Tibial artery (tissue), 4 donors: ENCODE measurements at regions not wholly inside any gene's neighbourhood (a gene's known extent, or its start where the extent isn't known, plus 50 kb on each side); places are given as distances from the start of the nearest gene placed in this dataset.

ENCODE experiments used
- DNase-seq, 2 donors: peaks; one replicate each; pipeline ENCODE4 v3.0.0-alpha.2; 2019
- H3K27ac ChIP-seq, 2 donors: fragments of 200-600 bp; sonication (generic) in 1 of 2; 1 replicate in 1 of 2; 2 replicates in 1 of 2; pipeline ENCODE4 v1.5.1; 2018 to 2019; ENCODE audit warnings: mild to moderate bottlenecking in 1 of 2
- H3K27me3 ChIP-seq, 2 donors: fragments of 200-600 bp; sonication (generic) in 1 of 2; one replicate each; pipeline versions ENCODE4 v1.5.1 to v1.6.0; 2016 to 2019
- H3K36me3 ChIP-seq, 3 donors: fragments of 200-600 bp; sonication (generic) in 2 of 3; one replicate each; pipeline ENCODE4 v1.5.1; 2016 to 2019; ENCODE audit warnings: mild to moderate bottlenecking in 2 of 3
- H3K4me1 ChIP-seq, 4 donors: fragments of 200-600 bp; sonication (generic) in 2 of 4; 1 replicate in 3 of 4; 2 replicates in 1 of 4; pipeline ENCODE4 v1.5.1; 2016 to 2019
- H3K4me3 ChIP-seq, 2 donors: fragments of 200-600 bp; sonication (generic) in 1 of 2; 1 replicate in 1 of 2; 2 replicates in 1 of 2; pipeline ENCODE4 v1.5.1; 2018 to 2019; ENCODE audit warnings: mild to moderate bottlenecking in 2 of 2
- H3K9me3 ChIP-seq, 3 donors: fragments of 200-600 bp; sonication (generic) in 1 of 3; one replicate each; pipeline ENCODE4 v1.5.1; 2016 to 2019
- CTCF ChIP-seq, 2 experiments: fragments of 200-600 bp in 1 of 2; fragments of 450-650 bp in 1 of 2; IDR thresholded peaks; one replicate each; pipeline ENCODE4 v1.5.1; 2017 to 2019; ENCODE audit warnings: antibody characterized with exemption in 2 of 2, mild to moderate bottlenecking in 1 of 2, moderate library complexity in 1 of 2
- intact Hi-C: fragments of 100-400 bp; cut with DNase I; formaldehyde crosslinking; loops from one replicate; pipeline ENCODE4 v1.15.0; 2023; ENCODE audit warnings: low total_unique reads

GRCh38 chr11:76607431-76607830 is 63.1 kb downstream of the LRRC32 start:
- no peak for DNase-seq
- no peaks in the 10 kb centered on the region for H3K27me3 ChIP-seq
- peaks cover 4 to 62% (median 44%) of the 10 kb centered on the region in 4 donors for H3K4me1 ChIP-seq
- no peaks in the 10 kb centered on the region for H3K9me3 ChIP-seq
- no peak overlapping the region for H3K4me3 ChIP-seq
- intact Hi-C loops, result no loop called here
- TF ChIP-seq CTCF (IDR thresholded peaks at IDR 0.05), result no peak
- H3K36me3 ChIP-seq, result no peaks in the 10 kb centered on the region
- peak overlapping the region; percentile 82 for H3K27ac ChIP-seq

GRCh38 chr11:76605338-76606074 is 65.0 kb downstream of the LRRC32 start:
- no peak for TF ChIP-seq CTCF (IDR thresholded peaks at IDR 0.05)
- DNase-seq, result no peak
- peaks cover 4 to 43% (median 31%) of the 10 kb centered on the region in 4 donors for H3K4me1 ChIP-seq
- H3K9me3 ChIP-seq, result no peaks in the 10 kb centered on the region
- no peak overlapping the region for H3K4me3 ChIP-seq
- intact Hi-C loops, result no loop called here
- no peaks in the 10 kb centered on the region for H3K27me3 ChIP-seq
- no peaks in the 10 kb centered on the region for H3K36me3 ChIP-seq
- peak overlapping the region; percentile 82 for H3K27ac ChIP-seq

GRCh38 chr11:76604626-76605241 is 65.8 kb downstream of the LRRC32 start:
- intact Hi-C loops, result no loop called here
- H3K4me1 ChIP-seq, result peaks cover 4 to 37% (median 26%) of the 10 kb centered on the region in 4 donors

GRCh38 chr11:76604081-76604625 is 66.4 kb downstream of the LRRC32 start:
- peak in 1 of 2 donors; percentile 66 for DNase-seq
- Histone ChIP-seq H3K36me3 (no peaks in the 10 kb centered on the region), H3K27me3 (no peaks in the 10 kb centered on the region), H3K27ac (peak overlapping the region; percentile 82), H3K4me3 (no peak overlapping the region), H3K4me1 (peaks cover 4 to 41% (median 28%) of the 10 kb centered on the region in 4 donors), H3K9me3 (no peaks in the 10 kb centered on the region)
- intact Hi-C loops, result no loop called here
- TF ChIP-seq CTCF (IDR thresholded peaks at IDR 0.05), result no peak

More at GRCh38 chr11:76604626-76605241, 65.8 kb downstream of the LRRC32 start:
- no peak for TF ChIP-seq CTCF (IDR thresholded peaks at IDR 0.05)
- Histone ChIP-seq H3K36me3 (no peaks in the 10 kb centered on the region), H3K27ac (peak overlapping the region; percentile 82), H3K9me3 (no peaks in the 10 kb centered on the region), H3K4me3 (no peak overlapping the region), H3K27me3 (no peaks in the 10 kb centered on the region)
- DNase-seq, result peak; percentile 72 to 92

- no peak for DNase-seq
- no peak overlapping the region for H3K27ac ChIP-seq
- H3K9me3 ChIP-seq, result no peaks in the 10 kb centered on the region
- H3K27me3 ChIP-seq, result no peaks in the 10 kb centered on the region
- peaks cover 4 to 51% (median 33%) of the 10 kb centered on the region in 4 donors for H3K4me1 ChIP-seq
- TF ChIP-seq CTCF (IDR thresholded peaks at IDR 0.05), result no peak
- H3K36me3 ChIP-seq, result no peaks in the 10 kb centered on the region
- intact Hi-C loops, result no loop called here
- no peak overlapping the region for H3K4me3 ChIP-seq
Measured at GRCh38 chr11:76603202-76603601, 67.3 kb downstream of the LRRC32 start.
